ENCODE measurements at regions not wholly inside any gene's neighbourhood (a gene's known extent, or its start where the extent isn't known, plus 50 kb on each side); places are given as distances from the start of the nearest gene placed in this dataset.

GRCh38 chr10:83252169-83252568 lies 887.1 kb upstream of the GHITM start:
- Histone ChIP-seq H3K9ac (ENCODE audit: low read length) (no peak overlapping the region), H3K27ac (ENCODE audit: low read length) (no peak overlapping the region), H3K4me1 (ENCODE audit: low read length) (no peaks in the 10 kb centered on the region), H3F3A (ENCODE audit: insufficient read depth, low read length) (no peaks in the 10 kb centered on the region), H3K9me2 (replicated peaks; ENCODE audit: insufficient read depth, low read length) (no peaks in the 10 kb centered on the region), H3K79me2 (ENCODE audit: low read length) (no peaks in the 10 kb centered on the region), H3K27me3 (replicated peaks; ENCODE audit: insufficient read depth, low read length) (no peaks in the 10 kb centered on the region), H2AFZ (ENCODE audit: low read length) (no peak overlapping the region), H4K20me1 (ENCODE audit: insufficient read depth, low read length) (no peaks in the 10 kb centered on the region), H3K4me3 (ENCODE audit: low read length) (no peak overlapping the region), H3K36me3 (replicated peaks; ENCODE audit: insufficient read depth, low read length) (no peaks in the 10 kb centered on the region), H3K4me2 (ENCODE audit: low read depth, low read length) (no peak overlapping the region), H3K9me3 (replicated peaks; ENCODE audit: insufficient read depth, low read length) (no peaks in the 10 kb centered on the region)
- TF ChIP-seq EZH2phosphoT487 (IDR thresholded peaks at IDR 0.05; ENCODE audit: low read length) (no peak), EZH2 (optimal IDR thresholded peaks at IDR 0.05; ENCODE audit: low read depth, low read length) (no peak)
- TF ChIP-seq, protein P1, sequence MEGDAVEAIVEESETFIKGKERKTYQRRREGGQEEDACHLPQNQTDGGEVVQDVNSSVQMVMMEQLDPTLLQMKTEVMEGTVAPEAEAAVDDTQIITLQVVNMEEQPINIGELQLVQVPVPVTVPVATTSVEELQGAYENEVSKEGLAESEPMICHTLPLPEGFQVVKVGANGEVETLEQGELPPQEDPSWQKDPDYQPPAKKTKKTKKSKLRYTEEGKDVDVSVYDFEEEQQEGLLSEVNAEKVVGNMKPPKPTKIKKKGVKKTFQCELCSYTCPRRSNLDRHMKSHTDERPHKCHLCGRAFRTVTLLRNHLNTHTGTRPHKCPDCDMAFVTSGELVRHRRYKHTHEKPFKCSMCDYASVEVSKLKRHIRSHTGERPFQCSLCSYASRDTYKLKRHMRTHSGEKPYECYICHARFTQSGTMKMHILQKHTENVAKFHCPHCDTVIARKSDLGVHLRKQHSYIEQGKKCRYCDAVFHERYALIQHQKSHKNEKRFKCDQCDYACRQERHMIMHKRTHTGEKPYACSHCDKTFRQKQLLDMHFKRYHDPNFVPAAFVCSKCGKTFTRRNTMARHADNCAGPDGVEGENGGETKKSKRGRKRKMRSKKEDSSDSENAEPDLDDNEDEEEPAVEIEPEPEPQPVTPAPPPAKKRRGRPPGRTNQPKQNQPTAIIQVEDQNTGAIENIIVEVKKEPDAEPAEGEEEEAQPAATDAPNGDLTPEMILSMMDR (IDR thresholded peaks at IDR 0.05; ENCODE audit: low read length) = no peak
- DNase-seq = no peak

- Histone ChIP-seq H4K20me1 (ENCODE audit: insufficient read depth, low read length) (no peaks in the 10 kb centered on the region), H3K27ac (ENCODE audit: low read length) (no peak overlapping the region), H3K4me3 (ENCODE audit: low read length) (no peak overlapping the region), H3K9me2 (replicated peaks; ENCODE audit: insufficient read depth, low read length) (no peaks in the 10 kb centered on the region), H2AFZ (ENCODE audit: low read length) (no peak overlapping the region), H3K27me3 (replicated peaks; ENCODE audit: insufficient read depth, low read length) (no peaks in the 10 kb centered on the region), H3K36me3 (replicated peaks; ENCODE audit: insufficient read depth, low read length) (no peaks in the 10 kb centered on the region), H3K4me2 (ENCODE audit: low read depth, low read length) (no peak overlapping the region), H3K79me2 (ENCODE audit: low read length) (no peaks in the 10 kb centered on the region), H3F3A (ENCODE audit: insufficient read depth, low read length) (no peaks in the 10 kb centered on the region), H3K4me1 (ENCODE audit: low read length) (no peaks in the 10 kb centered on the region), H3K9me3 (replicated peaks; ENCODE audit: insufficient read depth, low read length) (no peaks in the 10 kb centered on the region), H3K9ac (ENCODE audit: low read length) (no peak overlapping the region)
- no peak for TF ChIP-seq EZH2 (optimal IDR thresholded peaks at IDR 0.05; ENCODE audit: low read depth, low read length)
- TF ChIP-seq, protein P1 (IDR thresholded peaks at IDR 0.05; ENCODE audit: low read length) = no peak
- TF ChIP-seq EZH2phosphoT487 (IDR thresholded peaks at IDR 0.05; ENCODE audit: low read length) = no peak
- DNase-seq = no peak
Measured at GRCh38 chr10:83252596-83252995, 886.7 kb upstream of the GHITM start.

DNA sequence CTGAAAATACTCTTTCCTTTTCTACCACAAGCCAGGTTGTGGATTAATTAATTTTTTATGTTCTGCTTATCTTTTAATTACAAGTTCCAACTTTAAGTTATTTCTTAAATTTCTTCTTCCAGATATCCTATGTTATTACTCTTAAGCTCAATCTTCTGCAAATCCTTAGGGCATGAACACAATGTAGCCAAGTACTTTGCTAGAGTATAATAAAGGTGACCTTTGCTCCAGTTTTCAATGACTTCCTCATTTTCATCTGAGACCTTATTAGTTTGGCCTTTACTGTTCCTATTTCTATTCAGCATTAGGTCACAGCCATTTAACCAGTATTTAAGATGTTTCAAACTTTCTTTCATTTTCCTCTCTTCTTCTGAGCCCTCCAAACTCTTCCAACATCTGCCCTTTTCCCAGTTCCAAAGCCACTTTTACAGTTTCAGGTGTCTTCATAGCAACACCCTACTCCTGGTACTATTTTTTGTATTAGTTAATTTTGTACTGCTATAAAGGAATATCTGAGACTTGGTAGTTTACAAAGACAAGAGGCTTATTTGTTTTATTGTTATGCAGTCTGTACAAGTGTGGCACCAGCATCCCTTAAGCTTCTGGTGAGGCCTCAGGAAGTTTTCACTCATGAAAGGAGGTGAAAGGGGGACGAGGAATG lies 886.2 kb upstream of the GHITM start:
- no peaks in the 10 kb centered on the region for H3K36me3 ChIP-seq (replicated peaks; ENCODE audit: insufficient read depth, low read length)
- no peak overlapping the region for H3K9ac ChIP-seq (ENCODE audit: low read length)
- TF ChIP-seq, protein P1 (IDR thresholded peaks at IDR 0.05; ENCODE audit: low read length) = no peak
- TF ChIP-seq EZH2 (optimal IDR thresholded peaks at IDR 0.05; ENCODE audit: low read depth, low read length) = no peak
- TF ChIP-seq EZH2phosphoT487 (IDR thresholded peaks at IDR 0.05; ENCODE audit: low read length) = no peak
- no peaks in the 10 kb centered on the region for H3K27me3 ChIP-seq (replicated peaks; ENCODE audit: insufficient read depth, low read length)
- H3K79me2 ChIP-seq (ENCODE audit: low read length) = no peaks in the 10 kb centered on the region
- no peaks in the 10 kb centered on the region for H3K9me2 ChIP-seq (replicated peaks; ENCODE audit: insufficient read depth, low read length)
- no peak overlapping the region for H3K27ac ChIP-seq (ENCODE audit: low read length)
- H3K4me3 ChIP-seq (ENCODE audit: low read length) = no peak overlapping the region
- no peak overlapping the region for H3K4me2 ChIP-seq (ENCODE audit: low read depth, low read length)
- no peaks in the 10 kb centered on the region for H3K4me1 ChIP-seq (ENCODE audit: low read length)
- H3K9me3 ChIP-seq (replicated peaks; ENCODE audit: insufficient read depth, low read length) = no peaks in the 10 kb centered on the region
- no peaks in the 10 kb centered on the region for H3F3A ChIP-seq (ENCODE audit: insufficient read depth, low read length)
- DNase-seq = no peak
- no peak overlapping the region for H2AFZ ChIP-seq (ENCODE audit: low read length)
- no peaks in the 10 kb centered on the region for H4K20me1 ChIP-seq (ENCODE audit: insufficient read depth, low read length)

Data from MM.1S (cell line).